OCI-LY7 (cell line): ENCODE measurements at regions not wholly inside any gene's neighbourhood (a gene's known extent, or its start where the extent isn't known, plus 50 kb on each side); places are given as distances from the start of the nearest gene placed in this dataset.

Experiments
- BruUV-seq: library from RNA; stranded (reverse); fragments of 400-500 nt; replicated peaks from 2 replicates; lab custom pipeline; 2021; lab: Mats Ljungman, UMichigan
- CTCF ChIA-PET: fragments of 300-600 bp; sonication (Branson Sonifier 250); formaldehyde crosslinking; loops from one replicate; lab custom pipeline; 2022; ENCODE audit warnings: antibody characterized with exemption; ENCODE audit not compliant: unreplicated experiment; lab: Charles Lee
- POLR2A ChIA-PET: fragments of 300-600 bp; sonication (Branson Sonifier 250); formaldehyde crosslinking; loops from one replicate; lab custom pipeline; 2022; ENCODE audit warnings: antibody characterized with exemption; lab: Charles Lee
- DNase-seq: peaks from one replicate; pipeline ENCODE4 v3.0.0-alpha.2; 2015; ENCODE audit warnings: low spot score
- H2AFZ ChIP-seq: fragments of 200-600 bp; sonication (generic), shearing (Covaris generic); 2 replicates; pipeline ENCODE4 v1.6.1; 2014; ENCODE audit warnings: mild to moderate bottlenecking, antibody characterized with exemption, low read length, moderate library complexity
- H3K27ac ChIP-seq: fragments of 200-600 bp; sonication (generic); 2 replicates; pipeline ENCODE4 v1.5.1; 2014; ENCODE audit warnings: mixed run types, low read depth, mild to moderate bottlenecking, moderate library complexity, low read length, inconsistent platforms; ENCODE audit not compliant: poor library complexity, severe bottlenecking
- H3K36me3 ChIP-seq: fragments of 200-600 bp; sonication (generic); 2 replicates; pipeline ENCODE4 v1.6.1; 2014; ENCODE audit warnings: mild to moderate bottlenecking, antibody characterized with exemption, low read length, moderate library complexity, mixed read lengths; ENCODE audit not compliant: insufficient read depth
- H3K4me1 ChIP-seq: fragments of 200-600 bp; sonication (generic); 2 replicates; pipeline ENCODE4 v1.5.1; 2014; ENCODE audit warnings: mild to moderate bottlenecking, low read length; ENCODE audit not compliant: insufficient read depth, poor library complexity, severe bottlenecking
- H3K4me2 ChIP-seq: fragments of 200-600 bp; sonication (generic); 2 replicates; pipeline ENCODE4 v1.6.1; 2014; ENCODE audit warnings: mild to moderate bottlenecking, low read length
- H3K4me3 ChIP-seq: fragments of 200-600 bp; sonication (generic); 2 replicates; pipeline ENCODE4 v1.5.1; 2014; ENCODE audit warnings: mild to moderate bottlenecking, low read depth, low read length; ENCODE audit not compliant: poor library complexity, severe bottlenecking
- H3K79me2 ChIP-seq: fragments of 200-600 bp; sonication (generic); 2 replicates; pipeline ENCODE4 v1.6.1; 2016; ENCODE audit warnings: low read depth, mild to moderate bottlenecking, low read length, moderate library complexity, mixed read lengths; ENCODE audit not compliant: insufficient read depth
- H3K9me2 ChIP-seq: fragments of 200-600 bp; sonication (generic); 2 replicates; pipeline ENCODE4 v1.6.1; 2016; ENCODE audit warnings: mild to moderate bottlenecking, low read length, mixed read lengths; ENCODE audit not compliant: insufficient read depth
- H3K9me3 ChIP-seq: fragments of 200-600 bp; sonication (generic); 2 replicates; pipeline ENCODE4 v1.6.1; 2014; ENCODE audit warnings: mild to moderate bottlenecking, mixed run types, low read length, mixed read lengths
- H4K20me1 ChIP-seq: fragments of 200-600 bp; sonication (generic); 2 replicates; pipeline ENCODE4 v1.6.1; 2014; ENCODE audit warnings: mild to moderate bottlenecking, antibody characterized with exemption, low read length, moderate library complexity, mixed read lengths; ENCODE audit not compliant: insufficient read depth
- CTCF ChIP-seq: fragments of 200-600 bp; sonication (generic); conservative IDR thresholded peaks from 2 replicates; pipeline ENCODE4 v1.5.1; 2014; ENCODE audit warnings: mild to moderate bottlenecking, antibody characterized with exemption, low read length, moderate library complexity, mixed read lengths
- EZH2phosphoT487 ChIP-seq: fragments of 200-600 bp; sonication (generic); IDR thresholded peaks from 2 replicates; pipeline ENCODE4 v1.6.1; 2018; ENCODE audit warnings: low read depth, borderline replicate concordance, mild to moderate bottlenecking, mixed run types, antibody characterized with exemption, low read length, moderate library complexity, mixed read lengths
- intact Hi-C: fragments of 100-400 bp; cut with micrococcal nuclease; formaldehyde crosslinking; loops from one replicate; pipeline ENCODE4 v1.10.0; 2022; ENCODE audit not compliant: unreplicated experiment

- no peaks in the 10 kb centered on the region for H4K20me1 ChIP-seq
- H3K4me1 ChIP-seq, result no peaks in the 10 kb centered on the region
- H3K9me2 ChIP-seq, result no peaks in the 10 kb centered on the region
- no peak overlapping the region for H2AFZ ChIP-seq
- ChIA-PET POLR2A (no interaction called here), CTCF (interaction anchor here (0.6 kb wide), 1 partner anchor 709 kb away, joined by 3 read pairs; no protein-coding TSS in a partner anchor)
- H3K27ac ChIP-seq, result no peak overlapping the region
- H3K36me3 ChIP-seq, result no peaks in the 10 kb centered on the region
- intact Hi-C loops, result no loop called here
- H3K9me3 ChIP-seq, result no peaks in the 10 kb centered on the region
- no peak for DNase-seq
- H3K79me2 ChIP-seq, result no peaks in the 10 kb centered on the region
- no peak overlapping the region for H3K4me2 ChIP-seq
- BruUV-seq, result no TSS peak
- H3K4me3 ChIP-seq, result no peak overlapping the region
- no peak for TF ChIP-seq CTCF
- TF ChIP-seq EZH2phosphoT487, result no peak
Observed at GRCh38 chr7:104052979-104053378, 63.5 kb upstream of the RELN start.

GRCh38 chr7:104048055-104048454, 58.6 kb upstream of the RELN start:
- CTCF ChIA-PET, result no interaction called here
- Histone ChIP-seq H3K4me3 (no peak overlapping the region), H3K36me3 (no peaks in the 10 kb centered on the region), H2AFZ (no peak overlapping the region), H3K4me1 (no peaks in the 10 kb centered on the region), H3K4me2 (no peak overlapping the region), H3K9me2 (no peaks in the 10 kb centered on the region), H3K27ac (no peak overlapping the region), H3K79me2 (no peaks in the 10 kb centered on the region), H3K9me3 (no peaks in the 10 kb centered on the region), H4K20me1 (no peaks in the 10 kb centered on the region)
- no TSS peak for BruUV-seq
- DNase-seq, result no peak
- TF ChIP-seq CTCF, result no peak
- no peak for TF ChIP-seq EZH2phosphoT487
- intact Hi-C loops, result no loop called here
- POLR2A ChIA-PET, result no interaction called here

GRCh38 chr7:104045183-104045582, 55.7 kb upstream of the RELN start:
- Histone ChIP-seq H4K20me1 (no peaks in the 10 kb centered on the region), H3K9me2 (no peaks in the 10 kb centered on the region), H3K9me3 (no peaks in the 10 kb centered on the region), H3K36me3 (no peaks in the 10 kb centered on the region), H3K79me2 (no peaks in the 10 kb centered on the region), H3K4me1 (no peaks in the 10 kb centered on the region), H3K4me3 (no peak overlapping the region), H3K27ac (no peak overlapping the region), H2AFZ (no peak overlapping the region), H3K4me2 (no peak overlapping the region)
- TF ChIP-seq CTCF (no peak), EZH2phosphoT487 (no peak)
- no peak for DNase-seq
- ChIA-PET POLR2A (no interaction called here), CTCF (no interaction called here)
- intact Hi-C loops, result no loop called here
- no TSS peak for BruUV-seq
